Sigmoid colon (tissue), 4 donors: ENCODE measurements at regions not wholly inside any gene's neighbourhood (a gene's known extent, or its start where the extent isn't known, plus 50 kb on each side); places are given as distances from the start of the nearest gene placed in this dataset.

ENCODE experiments used
- CTCF ChIP-seq, 4 experiments: fragments of 450-650 bp in 3 of 4; fragments of 200-600 bp in 1 of 4; IDR thresholded peaks; one replicate each; pipeline ENCODE4 v1.5.1; 2016 to 2019; ENCODE audit warnings: antibody characterized with exemption in 4 of 4, mild to moderate bottlenecking in 3 of 4, moderate library complexity in 2 of 4
- EP300 ChIP-seq, 4 donors: sonication (generic); formaldehyde crosslinking; IDR thresholded peaks; one replicate each; pipeline ENCODE4 v1.6.1; 2017; ENCODE audit warnings: antibody characterized with exemption in 4 of 4

- TF ChIP-seq CTCF (IDR thresholded peaks at IDR 0.05) (no peak), EP300 (IDR thresholded peaks at IDR 0.05) (no peak)
Observed at GRCh38 chr3:118151164-118151563, 883.5 kb downstream of the IGSF11 start.
